ENCODE measurements at regions not wholly inside any gene's neighbourhood (a gene's known extent, or its start where the extent isn't known, plus 50 kb on each side); places are given as distances from the start of the nearest gene placed in this dataset.

- H3K4me3 ChIP-seq (ENCODE audit: low read depth, low read length): no peak overlapping the region
- no peak for TF ChIP-seq CTCF (IDR thresholded peaks at IDR 0.05; ENCODE audit: low read depth, low read length, missing control alignments)
- in situ Hi-C loops (cut with HindIII; ENCODE audit: low sequenced_read_pairs): no loop called here
- DNase-seq (ENCODE audit: low read depth): no peak
Measured at GRCh38 chr1:244116946-244117345, 65.9 kb downstream of the ZBTB18 start.

GRCh38 chr1:244118109-244118761, 67.2 kb downstream of the ZBTB18 start:
- no peak for DNase-seq (ENCODE audit: low read depth)
- no peak for TF ChIP-seq CTCF (IDR thresholded peaks at IDR 0.05; ENCODE audit: low read depth, low read length, missing control alignments)
- in situ Hi-C loops (cut with HindIII; ENCODE audit: low sequenced_read_pairs): no loop called here
- no peak overlapping the region for H3K4me3 ChIP-seq (ENCODE audit: low read depth, low read length)

GRCh38 chr1:244128591-244129383, 77.7 kb downstream of the ZBTB18 start:
- DNase-seq (ENCODE audit: low read depth): no peak
- in situ Hi-C loops (cut with HindIII; ENCODE audit: low sequenced_read_pairs): no loop called here
- TF ChIP-seq CTCF (IDR thresholded peaks at IDR 0.05; ENCODE audit: low read depth, low read length, missing control alignments): no peak
- H3K4me3 ChIP-seq (ENCODE audit: low read depth, low read length): no peak overlapping the region

- H3K4me3 ChIP-seq (ENCODE audit: low read depth, low read length): peak overlapping the region; percentile 7
- in situ Hi-C loops (cut with HindIII; ENCODE audit: low sequenced_read_pairs): no loop called here
Measured at GRCh38 chr1:244137276-244137675, 86.2 kb downstream of the ZBTB18 start.

GRCh38 chr1:244137725-244138124, 86.6 kb downstream of the ZBTB18 start:
- in situ Hi-C loops (cut with HindIII; ENCODE audit: low sequenced_read_pairs): no loop called here
- peak overlapping the region; percentile 7 for H3K4me3 ChIP-seq (ENCODE audit: low read depth, low read length)
- no peak for TF ChIP-seq CTCF (IDR thresholded peaks at IDR 0.05; ENCODE audit: low read depth, low read length, missing control alignments)
- DNase-seq (ENCODE audit: low read depth): peak; percentile 92

More at GRCh38 chr1:244137276-244137675, 86.2 kb downstream of the ZBTB18 start:
- no peak for DNase-seq (ENCODE audit: low read depth)
- TF ChIP-seq CTCF (IDR thresholded peaks at IDR 0.05; ENCODE audit: low read depth, low read length, missing control alignments): no peak

GRCh38 chr1:244138399-244138798, 87.3 kb downstream of the ZBTB18 start:
- no peak for TF ChIP-seq CTCF (IDR thresholded peaks at IDR 0.05; ENCODE audit: low read depth, low read length, missing control alignments)
- in situ Hi-C loops (cut with HindIII; ENCODE audit: low sequenced_read_pairs): no loop called here
- no peak overlapping the region for H3K4me3 ChIP-seq (ENCODE audit: low read depth, low read length)
- no peak for DNase-seq (ENCODE audit: low read depth)
